ENCODE measurements at regions not wholly inside any gene's neighbourhood (a gene's known extent, or its start where the extent isn't known, plus 50 kb on each side); places are given as distances from the start of the nearest gene placed in this dataset.

DNA sequence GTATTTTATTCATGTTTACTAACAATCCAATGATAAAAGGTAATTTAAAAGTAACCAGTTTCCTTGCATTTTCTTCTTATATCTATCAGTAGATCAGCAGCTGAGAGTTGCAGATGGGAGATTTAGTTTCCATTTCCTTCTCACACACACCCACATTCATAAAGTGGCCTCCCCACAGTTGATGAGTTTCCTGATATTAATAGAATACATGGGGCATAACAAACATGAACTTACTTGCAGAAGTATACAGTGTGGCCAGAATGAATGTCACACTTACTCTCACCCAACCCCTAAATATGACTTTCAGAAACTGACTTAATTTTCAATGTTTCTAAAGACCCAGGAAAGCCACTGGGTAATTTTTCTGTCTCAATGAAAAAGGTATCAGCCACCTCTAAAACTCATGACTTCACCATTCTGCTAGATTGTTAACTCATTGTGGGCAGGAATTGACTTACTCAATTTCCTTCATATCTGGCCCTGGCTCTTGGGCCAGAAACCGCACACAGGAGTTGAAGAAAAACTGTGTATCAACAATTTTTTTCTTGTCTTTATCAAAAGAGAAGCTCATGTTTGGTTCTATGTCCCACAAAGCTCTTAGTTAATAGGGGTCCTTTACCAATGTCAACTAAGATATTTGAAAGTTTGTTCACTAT is 63.5 kb upstream of the OSMR start:
- H3K4me3 ChIP-seq (replicated peaks in 1 of 3; ENCODE audit: low read depth in 2 of 3, low read length in 3 of 3), result no peak overlapping the region
- no peaks in the 10 kb centered on the region for H4K20me1 ChIP-seq (ENCODE audit: insufficient read depth, low read length)
- H2AFZ ChIP-seq (ENCODE audit: insufficient read depth, low read depth, low read length, poor library complexity, severe bottlenecking), result no peak overlapping the region
- peaks cover 0 to 8% of the 10 kb centered on the region in 2 donors for H3K9me3 ChIP-seq (replicated peaks in 1 of 2; ENCODE audit: control insufficient read depth in 1 of 2, insufficient read depth in 1 of 2, low read length in 2 of 2)
- H3K27ac ChIP-seq (ENCODE audit: low read depth in 1 of 2, low read length in 2 of 2), result no peak overlapping the region
- no peak for DNase-seq
- no peaks in the 10 kb centered on the region for H3K4me1 Mint-ChIP-seq
- peaks cover 0 to 6% (median 3%) of the 10 kb centered on the region in 7 donors for H3K9me3 Mint-ChIP-seq
- H3K4me3 Mint-ChIP-seq, result no peak overlapping the region
- no peak overlapping the region for H3K9ac ChIP-seq (ENCODE audit: insufficient read depth, low read length, poor library complexity, severe bottlenecking)
- TF ChIP-seq, protein P1, sequence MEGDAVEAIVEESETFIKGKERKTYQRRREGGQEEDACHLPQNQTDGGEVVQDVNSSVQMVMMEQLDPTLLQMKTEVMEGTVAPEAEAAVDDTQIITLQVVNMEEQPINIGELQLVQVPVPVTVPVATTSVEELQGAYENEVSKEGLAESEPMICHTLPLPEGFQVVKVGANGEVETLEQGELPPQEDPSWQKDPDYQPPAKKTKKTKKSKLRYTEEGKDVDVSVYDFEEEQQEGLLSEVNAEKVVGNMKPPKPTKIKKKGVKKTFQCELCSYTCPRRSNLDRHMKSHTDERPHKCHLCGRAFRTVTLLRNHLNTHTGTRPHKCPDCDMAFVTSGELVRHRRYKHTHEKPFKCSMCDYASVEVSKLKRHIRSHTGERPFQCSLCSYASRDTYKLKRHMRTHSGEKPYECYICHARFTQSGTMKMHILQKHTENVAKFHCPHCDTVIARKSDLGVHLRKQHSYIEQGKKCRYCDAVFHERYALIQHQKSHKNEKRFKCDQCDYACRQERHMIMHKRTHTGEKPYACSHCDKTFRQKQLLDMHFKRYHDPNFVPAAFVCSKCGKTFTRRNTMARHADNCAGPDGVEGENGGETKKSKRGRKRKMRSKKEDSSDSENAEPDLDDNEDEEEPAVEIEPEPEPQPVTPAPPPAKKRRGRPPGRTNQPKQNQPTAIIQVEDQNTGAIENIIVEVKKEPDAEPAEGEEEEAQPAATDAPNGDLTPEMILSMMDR (IDR thresholded peaks at IDR 0.05), result no peak
- no peaks in the 10 kb centered on the region for H3K36me3 ChIP-seq (replicated peaks in 1 of 2; ENCODE audit: control insufficient read depth in 1 of 2, insufficient read depth in 2 of 2, low read length in 2 of 2)
- intact Hi-C loops (cut with micrococcal nuclease), result no loop called here
- H3K4me1 ChIP-seq (ENCODE audit: control insufficient read depth in 1 of 2, insufficient read depth in 2 of 2, low read length in 2 of 2), result no peaks in the 10 kb centered on the region
- no CpG with 5 or more reads among the region's 1 CpG for WGBS (ENCODE audit: insufficient coverage)
- H3K27me3 Mint-ChIP-seq (ENCODE audit: low read depth in 3 of 3), result peaks cover 0 to 8% (median 2%) of the 10 kb centered on the region in 3 donors
- H3K4me2 ChIP-seq (replicated peaks; ENCODE audit: extremely low read depth, low read length, poor library complexity, severe bottlenecking), result no peak overlapping the region
- H3K36me3 Mint-ChIP-seq, result no peaks in the 10 kb centered on the region
- H3K27ac Mint-ChIP-seq, result no peak overlapping the region
- H3K27me3 ChIP-seq (ENCODE audit: control insufficient read depth in 2 of 2, insufficient read depth in 2 of 2, low read length in 2 of 2), result no peaks in the 10 kb centered on the region
- H3K79me2 ChIP-seq (ENCODE audit: insufficient read depth, low read length), result no peaks in the 10 kb centered on the region

DNA sequence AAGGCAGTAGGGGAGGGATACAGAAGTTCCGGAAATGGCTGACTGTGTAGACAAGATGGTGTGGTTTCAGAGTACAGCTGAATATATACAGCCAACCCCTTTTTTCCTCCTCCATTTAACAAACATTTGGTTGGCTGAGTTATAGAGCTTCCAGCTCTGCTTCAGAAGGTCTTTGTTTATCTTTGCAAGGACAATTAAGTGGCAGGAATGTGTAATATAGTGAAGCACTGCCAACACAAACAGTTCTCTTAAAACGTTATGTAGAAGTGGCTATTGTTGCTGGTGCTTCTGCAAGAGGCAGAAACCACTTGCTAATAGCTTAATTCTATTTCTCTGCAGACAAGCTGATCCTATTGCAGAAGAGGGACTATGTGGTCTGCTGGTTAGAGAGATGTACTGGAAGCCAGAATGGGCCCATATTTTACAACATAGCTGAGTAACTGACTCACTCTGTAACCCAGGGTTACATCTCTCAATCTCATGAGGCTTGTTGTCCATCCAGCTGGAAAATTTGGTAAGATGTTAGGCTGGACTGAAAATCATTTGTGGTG is 62.7 kb upstream of the OSMR start:
- Mint-ChIP-seq H3K4me1 (no peaks in the 10 kb centered on the region), H3K36me3 (no peaks in the 10 kb centered on the region)
- no peak overlapping the region for H3K4me2 ChIP-seq (replicated peaks; ENCODE audit: extremely low read depth, low read length, poor library complexity, severe bottlenecking)

More for the DNA sequence above, 62.7 kb upstream of the OSMR start:
- no peaks in the 10 kb centered on the region for H3K36me3 ChIP-seq (replicated peaks in 1 of 2; ENCODE audit: control insufficient read depth in 1 of 2, insufficient read depth in 2 of 2, low read length in 2 of 2)
- WGBS (ENCODE audit: insufficient coverage), result no CpG with 5 or more reads among the region's 2 CpGs
- H2AFZ ChIP-seq (ENCODE audit: insufficient read depth, low read depth, low read length, poor library complexity, severe bottlenecking), result no peak overlapping the region
- no peak overlapping the region for H3K4me3 ChIP-seq (replicated peaks in 1 of 3; ENCODE audit: low read depth in 2 of 3, low read length in 3 of 3)
- no peak overlapping the region for H3K9ac ChIP-seq (ENCODE audit: insufficient read depth, low read length, poor library complexity, severe bottlenecking)
- Mint-ChIP-seq H3K4me3 (no peak overlapping the region), H3K27me3 (ENCODE audit: low read depth in 3 of 3) (peaks cover 0 to 3% (median 2%) of the 10 kb centered on the region in 3 donors), H3K27ac (no peak overlapping the region), H3K9me3 (peaks cover 0 to 6% (median 3%) of the 10 kb centered on the region in 7 donors)
- TF ChIP-seq, protein P1 (IDR thresholded peaks at IDR 0.05), result no peak
- DNase-seq, result no peak
- H3K27me3 ChIP-seq (ENCODE audit: control insufficient read depth in 2 of 2, insufficient read depth in 2 of 2, low read length in 2 of 2), result no peaks in the 10 kb centered on the region
- intact Hi-C loops (cut with micrococcal nuclease), result no loop called here
- H3K79me2 ChIP-seq (ENCODE audit: insufficient read depth, low read length), result no peaks in the 10 kb centered on the region
- H3K27ac ChIP-seq (ENCODE audit: low read depth in 1 of 2, low read length in 2 of 2), result no peak overlapping the region
- H4K20me1 ChIP-seq (ENCODE audit: insufficient read depth, low read length), result no peaks in the 10 kb centered on the region
- H3K4me1 ChIP-seq (ENCODE audit: control insufficient read depth in 1 of 2, insufficient read depth in 2 of 2, low read length in 2 of 2), result no peaks in the 10 kb centered on the region
- H3K9me3 ChIP-seq (replicated peaks in 1 of 2; ENCODE audit: control insufficient read depth in 1 of 2, insufficient read depth in 1 of 2, low read length in 2 of 2), result peaks cover 0 to 8% of the 10 kb centered on the region in 2 donors

Measured in CD14-positive monocyte (primary cell).